IMR-90 (cell line): ENCODE measurements at regions not wholly inside any gene's neighbourhood (a gene's known extent, or its start where the extent isn't known, plus 50 kb on each side); places are given as distances from the start of the nearest gene placed in this dataset.

Experiments
- ATAC-seq: fragments of 200-7000 bp; cut with Tn5 transposase; 2 replicates; pipeline ENCODE4 v1.9.1; 2020; ENCODE audit warnings: low read depth, mild to moderate bottlenecking, moderate library complexity
- BruUV-seq: library from RNA; stranded (reverse); fragments of 400-500 nt; replicated peaks from 2 replicates; lab custom pipeline; 2021; lab: Mats Ljungman, UMichigan
- CTCF ChIA-PET: fragments of 300-600 bp; formaldehyde crosslinking; extraction: SDS; loops from one replicate; lab custom pipeline; 2021; ENCODE audit warnings: antibody characterized with exemption; lab: Yijun Ruan, JAX
- POLR2A ChIA-PET: fragments of 300-600 bp; sonication (Branson Sonifier 250); formaldehyde crosslinking; loops from one replicate; lab custom pipeline; 2022; ENCODE audit warnings: antibody characterized with exemption; ENCODE audit not compliant: unreplicated experiment; lab: Charles Lee
- DNase-seq: peaks from one replicate; pipeline ENCODE4 v3.0.0; 2013
- H2AFZ ChIP-seq: replicated peaks from 2 replicates; pipeline ENCODE3; 2013; ENCODE audit warnings: low read length, mild to moderate bottlenecking; ENCODE audit not compliant: poor library complexity
- H2AK5ac ChIP-seq: 2 replicates; pipeline ENCODE4 v1.6.1; 2013; ENCODE audit warnings: low read depth, low read length, inconsistent platforms
- H2AK9ac ChIP-seq: replicated peaks from 2 replicates; pipeline ENCODE3; 2013; ENCODE audit warnings: mild to moderate bottlenecking, low read depth, low read length, moderate library complexity; ENCODE audit not compliant: poor library complexity
- H2BK120ac ChIP-seq: 2 replicates; pipeline ENCODE4 v1.6.1; 2013; ENCODE audit warnings: low read depth, low read length, inconsistent platforms
- H2BK15ac ChIP-seq: 3 replicates; pipeline ENCODE4 v1.6.1; 2013; ENCODE audit warnings: low read depth, low read length, inconsistent platforms
- H2BK20ac ChIP-seq: 2 replicates; pipeline ENCODE4 v1.6.1; 2013; ENCODE audit warnings: low read depth, mild to moderate bottlenecking, inconsistent platforms, low read length, moderate library complexity
- H2BK5ac ChIP-seq: 2 replicates; pipeline ENCODE4 v1.6.1; 2013; ENCODE audit warnings: mild to moderate bottlenecking, low read depth, low read length, inconsistent platforms; ENCODE audit not compliant: poor library complexity, severe bottlenecking
- H3K14ac ChIP-seq: replicated peaks from 2 replicates; pipeline ENCODE4 v1.6.1; 2013; ENCODE audit warnings: low read depth, low read length, inconsistent platforms
- H3K18ac ChIP-seq: 2 replicates; pipeline ENCODE4 v1.6.1; 2013; ENCODE audit warnings: low read depth, low read length, control low read depth
- H3K23ac ChIP-seq: 2 replicates; pipeline ENCODE4 v1.6.1; 2013; ENCODE audit warnings: low read depth, low read length, inconsistent platforms
- H3K27ac ChIP-seq: 2 replicates; pipeline ENCODE4 v1.5.1; 2013; ENCODE audit warnings: mild to moderate bottlenecking, control low read depth, low read length; ENCODE audit not compliant: insufficient read depth
- H3K27me3 ChIP-seq: 2 replicates; pipeline ENCODE4 v1.6.1; 2013; ENCODE audit warnings: low read length; ENCODE audit not compliant: control insufficient read depth, insufficient read depth
- H3K36me3 ChIP-seq: 2 replicates; pipeline ENCODE4 v1.6.1; 2013; ENCODE audit warnings: low read length, mixed read lengths; ENCODE audit not compliant: control insufficient read depth, insufficient read depth
- H3K4ac ChIP-seq: 2 replicates; pipeline ENCODE4 v1.6.1; 2013; ENCODE audit warnings: low read depth, low read length, inconsistent platforms
- H3K4me1 ChIP-seq: 2 replicates; pipeline ENCODE4 v1.6.1; 2013; ENCODE audit warnings: low read length, mixed read lengths; ENCODE audit not compliant: control insufficient read depth, insufficient read depth
- H3K4me2 ChIP-seq: 2 replicates; pipeline ENCODE4 v1.6.1; 2013; ENCODE audit warnings: low read depth, mild to moderate bottlenecking, control low read depth, low read length, moderate library complexity
- H3K4me3 ChIP-seq: 2 replicates; pipeline ENCODE4 v1.5.1; 2013; ENCODE audit warnings: low read depth, mild to moderate bottlenecking, control low read depth, low read length, moderate library complexity; ENCODE audit not compliant: insufficient read depth
- H3K56ac ChIP-seq: 2 replicates; pipeline ENCODE4 v1.6.1; 2013; ENCODE audit warnings: low read length, inconsistent platforms; ENCODE audit not compliant: insufficient read depth; ENCODE audit errors: extremely low read depth
- H3K79me1 ChIP-seq, 2 experiments: 2 replicates each; pipeline ENCODE4 v1.6.1; 2013; ENCODE audit warnings: low read length in 2 of 2, inconsistent platforms in 1 of 2, low read depth in 1 of 2
- H3K9ac ChIP-seq: 2 replicates; pipeline ENCODE4 v1.6.1; 2013; ENCODE audit warnings: low read depth, low read length, control low read depth
- H3K9me1 ChIP-seq: 2 replicates; pipeline ENCODE4 v1.6.1; 2013; ENCODE audit warnings: low read length, inconsistent platforms; ENCODE audit not compliant: insufficient read depth
- H3K9me3 ChIP-seq: 2 replicates; pipeline ENCODE4 v1.6.1; 2013; ENCODE audit warnings: low read length; ENCODE audit not compliant: control insufficient read depth, insufficient read depth
- H4K20me1 ChIP-seq: 2 replicates; pipeline ENCODE4 v1.6.1; 2013; ENCODE audit warnings: low read length, inconsistent platforms; ENCODE audit not compliant: insufficient read depth
- H4K5ac ChIP-seq: 2 replicates; pipeline ENCODE4 v1.6.1; 2013; ENCODE audit warnings: mild to moderate bottlenecking, low read depth, low read length, control low read depth
- H4K8ac ChIP-seq, 2 experiments: 2 replicates each; pipeline ENCODE4 v1.6.1; 2013; ENCODE audit warnings: low read depth in 2 of 2, low read length in 2 of 2, control low read depth in 1 of 2, inconsistent platforms in 1 of 2
- H4K91ac ChIP-seq: 2 replicates; pipeline ENCODE4 v1.6.1; 2013; ENCODE audit warnings: low read depth, low read length, inconsistent platforms; ENCODE audit not compliant: insufficient read depth
- CEBPB ChIP-seq: IDR thresholded peaks from 2 replicates; pipeline ENCODE4 v1.6.1; 2012; ENCODE audit warnings: low read depth, low read length, improper control_type of control experiment
- MXI1 ChIP-seq: IDR thresholded peaks from 2 replicates; pipeline ENCODE4 v1.6.1; 2012; ENCODE audit warnings: low read depth, mild to moderate bottlenecking, low read length, moderate library complexity, borderline replicate concordance
- NFE2L2 ChIP-seq: fragments of 150-350 bp; IDR thresholded peaks from 2 replicates; pipeline ENCODE4 v1.6.1; 2016; ENCODE audit warnings: low read depth, mild to moderate bottlenecking, low read length
- WGBS, 2 experiments: methylation state at CpG; one replicate each; pipeline versions ENCODE4 v1.1.5 to v1.1.7; 2013; ENCODE audit warnings: missing lambda C conversion rate in 2 of 2; ENCODE audit not compliant: insufficient read length in 1 of 2; ENCODE audit errors: extremely low coverage in 2 of 2; 5-methylcytosine and 5-hydroxymethylcytosine counted together
- dilution Hi-C: fragments of 300-500 bp; cut with HindIII; formaldehyde crosslinking; loops from one replicate; pipeline ENCODE4 v1.14.3; 2018; ENCODE audit warnings: low sequenced_read_pairs; ENCODE audit not compliant: unreplicated experiment
- in situ Hi-C: fragments of 300-500 bp; cut with MboI; formaldehyde crosslinking; loops from 3 replicates; pipeline ENCODE4 v1.14.3; 2019; ENCODE audit warnings: low sequenced_read_pairs, inconsistent platforms, mixed read lengths
- intact Hi-C: fragments of 100-400 bp; cut with micrococcal nuclease; formaldehyde crosslinking; loops from 2 replicates; pipeline ENCODE4 v1.10.0; 2022

DNA sequence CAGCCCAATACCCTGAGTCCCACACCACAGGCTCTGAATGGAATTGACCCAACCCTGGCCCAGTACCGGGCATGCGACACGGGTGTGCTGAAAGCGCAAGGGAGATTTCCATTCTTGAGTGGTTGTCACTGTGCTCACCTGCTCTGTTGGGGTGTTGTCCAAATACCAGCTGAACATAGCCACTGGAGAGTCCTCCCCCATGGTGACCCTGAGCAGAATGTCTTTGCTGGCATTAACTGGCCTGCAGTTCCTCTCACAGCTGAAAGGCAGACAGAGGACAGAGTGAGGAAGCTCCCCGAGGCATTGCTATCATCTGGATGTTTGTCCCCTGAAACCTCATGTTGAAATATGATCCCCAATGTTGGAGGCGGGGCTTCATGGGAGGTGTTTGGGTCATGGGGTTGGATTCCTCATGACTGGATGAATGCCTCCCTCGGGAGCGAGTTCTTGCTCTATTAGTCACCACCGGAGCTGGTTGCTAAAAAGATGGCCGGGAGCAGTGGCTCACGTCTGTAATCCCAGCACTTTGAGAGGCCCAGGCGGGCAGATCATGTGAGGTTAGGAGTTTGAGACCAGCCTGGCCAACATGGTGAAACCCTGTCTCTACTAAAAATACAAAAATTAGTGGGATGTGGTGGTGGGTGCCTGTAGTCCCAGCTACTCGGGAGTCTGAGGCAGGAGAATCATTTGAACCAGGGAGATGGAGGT is 57.3 kb upstream of the BCO1 start (continued):
- peak; percentile 48 for TF ChIP-seq CEBPB
- no peak for TF ChIP-seq NFE2L2

DNA sequence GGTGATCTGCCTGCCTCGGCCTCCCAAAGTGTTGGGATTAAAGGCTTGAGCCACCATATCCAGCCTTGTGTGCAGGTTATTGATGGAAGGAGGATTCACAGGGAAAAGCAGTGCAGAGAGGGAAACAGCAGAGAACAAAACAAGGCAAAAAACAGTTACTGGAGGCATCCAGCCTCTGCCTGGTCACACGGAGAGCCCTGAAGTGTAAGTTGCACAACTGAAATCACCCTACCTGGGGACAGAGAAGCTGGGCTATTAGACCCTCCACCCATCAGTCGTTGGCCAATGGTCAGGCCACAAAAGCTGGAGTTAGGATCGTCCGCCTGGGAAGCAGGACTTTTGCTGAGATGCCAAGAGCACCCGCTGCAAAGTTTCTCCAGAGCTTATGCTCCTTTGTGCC is 57.9 kb upstream of the BCO1 start:
- DNase-seq (no peak), ATAC-seq (no peak; the same call in 1 of the 2 replicates)
- Histone ChIP-seq H4K20me1 (no peaks in the 10 kb centered on the region), H4K5ac (peak overlapping the region; percentile 31; the same call in 1 of the 2 replicates), H3K23ac (peak overlapping the region; percentile 7; the same call in 1 of the 2 replicates), H2AFZ (peak overlapping the region; percentile 54), H3K9me3 (no peaks in the 10 kb centered on the region), H3K4me3 (no peak overlapping the region), H3K14ac (peak overlapping the region; percentile 11), H3K9ac (no peak overlapping the region), H3K79me1 (no peaks in the 10 kb centered on the region), H2BK120ac (peak overlapping the region; percentile 86), H3K4me2 (no peak overlapping the region; the same call in 1 of the 2 replicates), H3K56ac (no peak overlapping the region; the same call in 1 of the 2 replicates), H3K18ac (no peak overlapping the region; the same call in 1 of the 2 replicates), H2BK20ac (peak overlapping the region; percentile 69), H3K27ac (peak overlapping the region; percentile 72; the same call in 1 of the 2 replicates), H3K4me1 (peaks cover 7% of the 10 kb centered on the region), H3K9me1 (peaks cover 14% of the 10 kb centered on the region), H4K91ac (peak overlapping the region; percentile 63; the same call in 1 of the 2 replicates), H3K36me3 (no peaks in the 10 kb centered on the region), H2AK9ac (peak overlapping the region; percentile 90), H2BK15ac (peak overlapping the region; percentile 50; the same call in 2 of the 3 replicates), H2AK5ac (peak overlapping the region; percentile 41), H3K27me3 (no peaks in the 10 kb centered on the region), H2BK5ac (peak overlapping the region; percentile 22), H3K4ac (peak overlapping the region; percentile 69), H4K8ac (peak overlapping the region in 1 of 2 experiments; percentile 1; a peak in 2 of 4 replicates)
- TF ChIP-seq MXI1 = no peak
- POLR2A ChIA-PET = no interaction called here
- CTCF ChIA-PET = no interaction called here
- no TSS peak for BruUV-seq
- dilution Hi-C loops (no loop called here), intact Hi-C loops (loop anchor here (2.0 kb wide), 1 partner anchor 84 kb away; the partner anchor contains the start of gene GCSH), in situ Hi-C loops (no loop called here)
- WGBS, 2 experiments = 86% methylated on average over 2 of the region's 6 CpGs; no CpG with 5 or more reads in 1 of the 2 experiments
